ENCODE measurements at regions not wholly inside any gene's neighbourhood (a gene's known extent, or its start where the extent isn't known, plus 50 kb on each side); places are given as distances from the start of the nearest gene placed in this dataset.

GRCh38 chr10:36725581-36726520 lies 399.5 kb upstream of the ANKRD30A start:
- H3K27ac ChIP-seq (ENCODE audit: low read length), result no peak overlapping the region
- no peaks in the 10 kb centered on the region for H4K20me1 ChIP-seq (ENCODE audit: insufficient read depth, low read length)
- no peak overlapping the region for H3K4me3 ChIP-seq (ENCODE audit: low read length)
- H3K4me2 ChIP-seq (ENCODE audit: low read length), result no peak overlapping the region
- H3K9me3 ChIP-seq (ENCODE audit: insufficient read depth, low read length), result no peaks in the 10 kb centered on the region
- no peaks in the 10 kb centered on the region for H3K36me3 ChIP-seq (replicated peaks; ENCODE audit: low read depth, low read length)
- H3K4me1 ChIP-seq (ENCODE audit: low read length), result no peaks in the 10 kb centered on the region
- no peak overlapping the region for H3K9ac ChIP-seq (ENCODE audit: low read length)
- no peaks in the 10 kb centered on the region for H3K27me3 ChIP-seq (ENCODE audit: low read depth, low read length)
- H3K79me2 ChIP-seq (ENCODE audit: low read length), result no peaks in the 10 kb centered on the region
- peak; percentile 30 for TF ChIP-seq CTCF (IDR thresholded peaks at IDR 0.05; ENCODE audit: low read depth, low read length)
- TF ChIP-seq EZH2phosphoT487 (IDR thresholded peaks at IDR 0.05; ENCODE audit: low read depth), result no peak
- no peak overlapping the region for H2AFZ ChIP-seq (ENCODE audit: low read depth, low read length)

GRCh38 chr10:36722777-36723176 lies 402.6 kb upstream of the ANKRD30A start:
- Histone ChIP-seq H2AFZ (ENCODE audit: low read depth, low read length) (no peak overlapping the region), H3K4me2 (ENCODE audit: low read length) (no peak overlapping the region), H3K4me1 (ENCODE audit: low read length) (no peaks in the 10 kb centered on the region), H3K79me2 (ENCODE audit: low read length) (no peaks in the 10 kb centered on the region), H3K4me3 (ENCODE audit: low read length) (no peak overlapping the region), H3K9ac (ENCODE audit: low read length) (no peak overlapping the region), H3K9me3 (ENCODE audit: insufficient read depth, low read length) (no peaks in the 10 kb centered on the region), H4K20me1 (ENCODE audit: insufficient read depth, low read length) (no peaks in the 10 kb centered on the region), H3K36me3 (replicated peaks; ENCODE audit: low read depth, low read length) (no peaks in the 10 kb centered on the region), H3K27me3 (ENCODE audit: low read depth, low read length) (no peaks in the 10 kb centered on the region), H3K27ac (ENCODE audit: low read length) (no peak overlapping the region)
- TF ChIP-seq EZH2phosphoT487 (IDR thresholded peaks at IDR 0.05; ENCODE audit: low read depth) (no peak), CTCF (IDR thresholded peaks at IDR 0.05; ENCODE audit: low read depth, low read length) (no peak)

GRCh38 chr10:36721871-36722270 lies 403.5 kb upstream of the ANKRD30A start:
- H3K4me1 ChIP-seq (ENCODE audit: low read length), result no peaks in the 10 kb centered on the region
- H3K4me2 ChIP-seq (ENCODE audit: low read length), result no peak overlapping the region
- no peaks in the 10 kb centered on the region for H3K27me3 ChIP-seq (ENCODE audit: low read depth, low read length)
- H2AFZ ChIP-seq (ENCODE audit: low read depth, low read length), result no peak overlapping the region
- H4K20me1 ChIP-seq (ENCODE audit: insufficient read depth, low read length), result no peaks in the 10 kb centered on the region
- no peak overlapping the region for H3K27ac ChIP-seq (ENCODE audit: low read length)
- H3K36me3 ChIP-seq (replicated peaks; ENCODE audit: low read depth, low read length), result no peaks in the 10 kb centered on the region
- H3K9me3 ChIP-seq (ENCODE audit: insufficient read depth, low read length), result no peaks in the 10 kb centered on the region
- no peak for TF ChIP-seq EZH2phosphoT487 (IDR thresholded peaks at IDR 0.05; ENCODE audit: low read depth)
- TF ChIP-seq CTCF (IDR thresholded peaks at IDR 0.05; ENCODE audit: low read depth, low read length), result no peak
- no peak overlapping the region for H3K9ac ChIP-seq (ENCODE audit: low read length)
- no peaks in the 10 kb centered on the region for H3K79me2 ChIP-seq (ENCODE audit: low read length)
- no peak overlapping the region for H3K4me3 ChIP-seq (ENCODE audit: low read length)

GRCh38 chr10:36720895-36721294 lies 404.5 kb upstream of the ANKRD30A start:
- H3K4me1 ChIP-seq (ENCODE audit: low read length), result no peaks in the 10 kb centered on the region
- TF ChIP-seq CTCF (IDR thresholded peaks at IDR 0.05; ENCODE audit: low read depth, low read length) (no peak), EZH2phosphoT487 (IDR thresholded peaks at IDR 0.05; ENCODE audit: low read depth) (no peak)
- no peak overlapping the region for H3K27ac ChIP-seq (ENCODE audit: low read length)
- H3K9ac ChIP-seq (ENCODE audit: low read length), result no peak overlapping the region
- no peaks in the 10 kb centered on the region for H3K79me2 ChIP-seq (ENCODE audit: low read length)
- H3K36me3 ChIP-seq (replicated peaks; ENCODE audit: low read depth, low read length), result no peaks in the 10 kb centered on the region
- H3K9me3 ChIP-seq (ENCODE audit: insufficient read depth, low read length), result no peaks in the 10 kb centered on the region
- no peak overlapping the region for H2AFZ ChIP-seq (ENCODE audit: low read depth, low read length)
- no peaks in the 10 kb centered on the region for H3K27me3 ChIP-seq (ENCODE audit: low read depth, low read length)
- H4K20me1 ChIP-seq (ENCODE audit: insufficient read depth, low read length), result no peaks in the 10 kb centered on the region
- H3K4me2 ChIP-seq (ENCODE audit: low read length), result no peak overlapping the region
- no peak overlapping the region for H3K4me3 ChIP-seq (ENCODE audit: low read length)

Measured in OCI-LY3 (cell line).